Upper lobe of left lung (tissue), 4 donors: ENCODE measurements at regions not wholly inside any gene's neighbourhood (a gene's known extent, or its start where the extent isn't known, plus 50 kb on each side); places are given as distances from the start of the nearest gene placed in this dataset.

ENCODE experiments used
- EP300 ChIP-seq, 4 donors: sonication (generic); formaldehyde crosslinking; IDR thresholded peaks; one replicate each; pipeline ENCODE4 v1.5.1; 2017; ENCODE audit warnings: antibody characterized with exemption in 4 of 4, control low read depth in 2 of 4
- POLR2A ChIP-seq, 4 donors: fragments of 450-650 bp; IDR thresholded peaks; one replicate each; pipeline ENCODE4 v1.5.1; 2016 to 2017; ENCODE audit warnings: antibody characterized with exemption in 4 of 4, mild to moderate bottlenecking in 2 of 4
- POLR2AphosphoS5 ChIP-seq, 2 donors: sonication (generic); formaldehyde crosslinking; IDR thresholded peaks; one replicate each; pipeline ENCODE4 v1.5.1; 2017; ENCODE audit warnings: antibody characterized with exemption in 2 of 2
- TF ChIP-seq, protein P1 (sequence below), 6 experiments: fragments of 450-650 bp in 4 of 6; fragments of 200-600 bp in 2 of 6; sonication (generic) in 2 of 6; IDR thresholded peaks; one replicate each; pipeline ENCODE4 v1.5.1; 2016 to 2019; ENCODE audit warnings: antibody characterized with exemption in 6 of 6

DNA sequence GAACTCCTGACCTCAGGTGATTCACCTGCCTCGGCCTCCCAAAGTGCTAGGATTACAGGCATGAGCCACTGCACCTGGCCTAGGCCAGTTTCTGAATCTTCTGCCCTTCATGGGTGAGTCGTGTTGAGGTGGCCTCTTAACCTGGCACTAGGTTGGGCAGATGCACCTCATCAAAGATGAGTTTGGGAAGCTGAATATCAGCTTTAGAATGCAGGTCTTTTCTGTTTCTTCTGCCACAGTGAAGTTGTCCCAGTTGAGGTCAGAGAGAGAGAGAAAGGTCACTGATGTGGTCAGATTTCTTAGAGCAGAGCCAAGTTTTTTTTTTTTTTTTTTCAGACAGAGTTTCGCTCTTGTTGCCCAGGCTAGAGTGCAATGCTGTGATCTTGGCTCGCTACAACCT, 111.3 kb upstream of the WSCD1 start:
- TF ChIP-seq POLR2A (IDR thresholded peaks at IDR 0.05) = no peak
- TF ChIP-seq, protein P1, sequence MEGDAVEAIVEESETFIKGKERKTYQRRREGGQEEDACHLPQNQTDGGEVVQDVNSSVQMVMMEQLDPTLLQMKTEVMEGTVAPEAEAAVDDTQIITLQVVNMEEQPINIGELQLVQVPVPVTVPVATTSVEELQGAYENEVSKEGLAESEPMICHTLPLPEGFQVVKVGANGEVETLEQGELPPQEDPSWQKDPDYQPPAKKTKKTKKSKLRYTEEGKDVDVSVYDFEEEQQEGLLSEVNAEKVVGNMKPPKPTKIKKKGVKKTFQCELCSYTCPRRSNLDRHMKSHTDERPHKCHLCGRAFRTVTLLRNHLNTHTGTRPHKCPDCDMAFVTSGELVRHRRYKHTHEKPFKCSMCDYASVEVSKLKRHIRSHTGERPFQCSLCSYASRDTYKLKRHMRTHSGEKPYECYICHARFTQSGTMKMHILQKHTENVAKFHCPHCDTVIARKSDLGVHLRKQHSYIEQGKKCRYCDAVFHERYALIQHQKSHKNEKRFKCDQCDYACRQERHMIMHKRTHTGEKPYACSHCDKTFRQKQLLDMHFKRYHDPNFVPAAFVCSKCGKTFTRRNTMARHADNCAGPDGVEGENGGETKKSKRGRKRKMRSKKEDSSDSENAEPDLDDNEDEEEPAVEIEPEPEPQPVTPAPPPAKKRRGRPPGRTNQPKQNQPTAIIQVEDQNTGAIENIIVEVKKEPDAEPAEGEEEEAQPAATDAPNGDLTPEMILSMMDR (IDR thresholded peaks at IDR 0.05) = no peak
- no peak for TF ChIP-seq POLR2AphosphoS5 (IDR thresholded peaks at IDR 0.05)
- TF ChIP-seq EP300 (IDR thresholded peaks at IDR 0.05) = no peak
